Fibroblast of lung (primary cell): ENCODE measurements at regions not wholly inside any gene's neighbourhood (a gene's known extent, or its start where the extent isn't known, plus 50 kb on each side); places are given as distances from the start of the nearest gene placed in this dataset.

Experiments used
- EZH2 ChIP-seq: IDR thresholded peaks from 2 replicates; pipeline ENCODE4 v1.5.1; 2012; ENCODE audit warnings: low read length, control low read depth, mild to moderate bottlenecking; ENCODE audit errors: missing control alignments
- TF ChIP-seq, protein P1 (sequence below), 2 donors: IDR thresholded peaks in 1 of 2; conservative IDR thresholded peaks in 1 of 2; 1 replicate in 1 of 2; 2 replicates in 1 of 2; pipeline ENCODE4 v1.5.1; 2011 to 2012; ENCODE audit warnings: low read length in 2 of 2, control low read depth in 1 of 2, inconsistent platforms in 1 of 2, low read depth in 1 of 2, mild to moderate bottlenecking in 1 of 2

DNA sequence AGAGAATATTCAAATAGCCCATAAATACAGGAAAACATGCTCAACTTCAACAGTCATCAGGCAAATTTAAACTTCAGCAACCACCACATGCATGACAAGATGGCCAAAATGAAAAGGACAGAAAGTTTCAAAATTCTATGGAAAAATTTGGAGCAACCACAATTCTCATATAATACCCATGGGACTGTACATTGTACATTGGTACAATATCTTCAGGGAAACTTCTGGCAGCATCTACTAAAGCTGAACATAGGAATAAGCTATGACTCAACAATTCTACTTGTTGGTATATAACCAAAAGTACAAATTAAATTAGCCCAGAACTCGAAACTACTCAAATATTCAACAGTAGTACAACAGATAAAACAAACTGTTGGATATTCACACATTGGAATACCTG is 847.6 kb downstream of the TBL1XR1 start:
- TF ChIP-seq, protein P1, sequence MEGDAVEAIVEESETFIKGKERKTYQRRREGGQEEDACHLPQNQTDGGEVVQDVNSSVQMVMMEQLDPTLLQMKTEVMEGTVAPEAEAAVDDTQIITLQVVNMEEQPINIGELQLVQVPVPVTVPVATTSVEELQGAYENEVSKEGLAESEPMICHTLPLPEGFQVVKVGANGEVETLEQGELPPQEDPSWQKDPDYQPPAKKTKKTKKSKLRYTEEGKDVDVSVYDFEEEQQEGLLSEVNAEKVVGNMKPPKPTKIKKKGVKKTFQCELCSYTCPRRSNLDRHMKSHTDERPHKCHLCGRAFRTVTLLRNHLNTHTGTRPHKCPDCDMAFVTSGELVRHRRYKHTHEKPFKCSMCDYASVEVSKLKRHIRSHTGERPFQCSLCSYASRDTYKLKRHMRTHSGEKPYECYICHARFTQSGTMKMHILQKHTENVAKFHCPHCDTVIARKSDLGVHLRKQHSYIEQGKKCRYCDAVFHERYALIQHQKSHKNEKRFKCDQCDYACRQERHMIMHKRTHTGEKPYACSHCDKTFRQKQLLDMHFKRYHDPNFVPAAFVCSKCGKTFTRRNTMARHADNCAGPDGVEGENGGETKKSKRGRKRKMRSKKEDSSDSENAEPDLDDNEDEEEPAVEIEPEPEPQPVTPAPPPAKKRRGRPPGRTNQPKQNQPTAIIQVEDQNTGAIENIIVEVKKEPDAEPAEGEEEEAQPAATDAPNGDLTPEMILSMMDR (conservative IDR thresholded peaks at IDR 0.05 in 1 of 2, IDR thresholded peaks at IDR 0.05 in 1 of 2; ENCODE audit: low read depth in 1 of 2, low read length in 2 of 2) = no peak
- TF ChIP-seq EZH2 = no peak
